Fibroblast of villous mesenchyme (primary cell): ENCODE measurements at regions not wholly inside any gene's neighbourhood (a gene's known extent, or its start where the extent isn't known, plus 50 kb on each side); places are given as distances from the start of the nearest gene placed in this dataset.

ENCODE experiments used
- DNase-seq: peaks from one replicate; pipeline ENCODE4 v3.0.0-alpha.2; 2010; ENCODE audit warnings: low read depth
- H3K4me3 ChIP-seq: 2 replicates; pipeline ENCODE4 v1.5.1; 2011; ENCODE audit warnings: low read depth, mild to moderate bottlenecking, low read length
- CTCF ChIP-seq: IDR thresholded peaks from 2 replicates; pipeline ENCODE4 v1.5.1; 2012; ENCODE audit warnings: low read depth, mild to moderate bottlenecking, low read length; ENCODE audit not compliant: insufficient read depth

GRCh38 chr2:155320236-155320635 lies 621.7 kb downstream of the KCNJ3 start:
- TF ChIP-seq CTCF, result no peak
- no peak for DNase-seq
- H3K4me3 ChIP-seq, result no peak overlapping the region

- no peak for TF ChIP-seq CTCF
- DNase-seq, result no peak
- no peak overlapping the region for H3K4me3 ChIP-seq
Observed at GRCh38 chr2:155318710-155319109, 620.2 kb downstream of the KCNJ3 start.

GRCh38 chr2:155315768-155316167 lies 617.3 kb downstream of the KCNJ3 start:
- no peak overlapping the region for H3K4me3 ChIP-seq
- no peak for TF ChIP-seq CTCF
- no peak for DNase-seq

- H3K4me3 ChIP-seq, result no peak overlapping the region
- DNase-seq, result peak; percentile 30
- TF ChIP-seq CTCF, result peak; percentile 30
Observed at GRCh38 chr2:155310589-155310988, 612.1 kb downstream of the KCNJ3 start.

- no peak for DNase-seq
- TF ChIP-seq CTCF, result no peak
Observed at GRCh38 chr2:155309483-155309882, 611.0 kb downstream of the KCNJ3 start.

GRCh38 chr2:155308367-155309009 lies 610.0 kb downstream of the KCNJ3 start:
- no peak for DNase-seq
- H3K4me3 ChIP-seq, result no peak overlapping the region
- TF ChIP-seq CTCF, result no peak

More at GRCh38 chr2:155309483-155309882, 611.0 kb downstream of the KCNJ3 start:
- H3K4me3 ChIP-seq, result no peak overlapping the region

GRCh38 chr2:155301221-155301620 lies 602.7 kb downstream of the KCNJ3 start:
- no peak for DNase-seq
- TF ChIP-seq CTCF, result no peak
- no peak overlapping the region for H3K4me3 ChIP-seq
